ENCODE measurements at regions not wholly inside any gene's neighbourhood (a gene's known extent, or its start where the extent isn't known, plus 50 kb on each side); places are given as distances from the start of the nearest gene placed in this dataset.

GRCh38 chr11:23280088-23280487, 419.8 kb upstream of the CCDC179 start:
- H3K4me3 ChIP-seq (ENCODE audit: control insufficient read depth in 2 of 3, extremely low read depth in 1 of 3, insufficient read depth in 2 of 3, low read depth in 1 of 3, low read length in 3 of 3), result no peak overlapping the region
- H2AFZ ChIP-seq (ENCODE audit: control insufficient read depth, low read length), result no peak overlapping the region
- no peak overlapping the region for H3K27ac ChIP-seq (ENCODE audit: control insufficient read depth, insufficient read depth, low read length)
- no peaks in the 10 kb centered on the region for H3K4me1 ChIP-seq (ENCODE audit: control insufficient read depth, extremely low read depth, insufficient read depth, low read length)
- H3K9me3 ChIP-seq (ENCODE audit: control insufficient read depth, low read depth, low read length), result no peaks in the 10 kb centered on the region
- TF ChIP-seq, protein P1, sequence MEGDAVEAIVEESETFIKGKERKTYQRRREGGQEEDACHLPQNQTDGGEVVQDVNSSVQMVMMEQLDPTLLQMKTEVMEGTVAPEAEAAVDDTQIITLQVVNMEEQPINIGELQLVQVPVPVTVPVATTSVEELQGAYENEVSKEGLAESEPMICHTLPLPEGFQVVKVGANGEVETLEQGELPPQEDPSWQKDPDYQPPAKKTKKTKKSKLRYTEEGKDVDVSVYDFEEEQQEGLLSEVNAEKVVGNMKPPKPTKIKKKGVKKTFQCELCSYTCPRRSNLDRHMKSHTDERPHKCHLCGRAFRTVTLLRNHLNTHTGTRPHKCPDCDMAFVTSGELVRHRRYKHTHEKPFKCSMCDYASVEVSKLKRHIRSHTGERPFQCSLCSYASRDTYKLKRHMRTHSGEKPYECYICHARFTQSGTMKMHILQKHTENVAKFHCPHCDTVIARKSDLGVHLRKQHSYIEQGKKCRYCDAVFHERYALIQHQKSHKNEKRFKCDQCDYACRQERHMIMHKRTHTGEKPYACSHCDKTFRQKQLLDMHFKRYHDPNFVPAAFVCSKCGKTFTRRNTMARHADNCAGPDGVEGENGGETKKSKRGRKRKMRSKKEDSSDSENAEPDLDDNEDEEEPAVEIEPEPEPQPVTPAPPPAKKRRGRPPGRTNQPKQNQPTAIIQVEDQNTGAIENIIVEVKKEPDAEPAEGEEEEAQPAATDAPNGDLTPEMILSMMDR (optimal IDR thresholded peaks at IDR 0.05 in 1 of 3, IDR thresholded peaks at IDR 0.05 in 1 of 3, conservative IDR thresholded peaks at IDR 0.05 in 1 of 3; ENCODE audit: extremely low read depth in 1 of 3, insufficient read depth in 2 of 3, low read length in 3 of 3), result no peak
- no peaks in the 10 kb centered on the region for H3K36me3 ChIP-seq (ENCODE audit: control insufficient read depth in 2 of 2, extremely low read depth in 1 of 2, insufficient read depth in 2 of 2, low read length in 2 of 2)
- FAIRE-seq (no peak), DNase-seq (ENCODE audit: low read depth, low spot score) (no peak)
- H3K4me2 ChIP-seq (ENCODE audit: control insufficient read depth, extremely low read depth, insufficient read depth, low read depth, low read length), result no peak overlapping the region
- no peaks in the 10 kb centered on the region for H3K79me2 ChIP-seq (ENCODE audit: control insufficient read depth, insufficient read depth, low read length)
- H4K20me1 ChIP-seq (ENCODE audit: control insufficient read depth, extremely low read depth, insufficient read depth, low read length), result no peaks in the 10 kb centered on the region
- H3K9ac ChIP-seq (ENCODE audit: control insufficient read depth, extremely low read depth, insufficient read depth, low read length), result no peak overlapping the region
- H3K9me1 ChIP-seq (ENCODE audit: control insufficient read depth, extremely low read depth, insufficient read depth, low read length), result no peaks in the 10 kb centered on the region
- dilution Hi-C loops (cut with MboI; ENCODE audit: extremely low pct_ligation_motif_present, low sequenced_read_pairs), result no loop called here
- no peaks in the 10 kb centered on the region for H3K27me3 ChIP-seq (ENCODE audit: control insufficient read depth, extremely low read depth, insufficient read depth, low read length)

- TF ChIP-seq, protein P1 (optimal IDR thresholded peaks at IDR 0.05 in 1 of 3, IDR thresholded peaks at IDR 0.05 in 1 of 3, conservative IDR thresholded peaks at IDR 0.05 in 1 of 3; ENCODE audit: extremely low read depth in 1 of 3, insufficient read depth in 2 of 3, low read length in 3 of 3), result no peak
- no peak for TF ChIP-seq EZH2 (IDR thresholded peaks at IDR 0.05; ENCODE audit: low read length)
- Histone ChIP-seq H3K27me3 (ENCODE audit: control insufficient read depth, extremely low read depth, insufficient read depth, low read length) (no peaks in the 10 kb centered on the region), H3K27ac (ENCODE audit: control insufficient read depth, insufficient read depth, low read length) (no peak overlapping the region), H2AFZ (ENCODE audit: control insufficient read depth, low read length) (no peak overlapping the region), H3K36me3 (ENCODE audit: control insufficient read depth in 2 of 2, extremely low read depth in 1 of 2, insufficient read depth in 2 of 2, low read length in 2 of 2) (no peaks in the 10 kb centered on the region), H3K4me3 (ENCODE audit: control insufficient read depth in 2 of 3, extremely low read depth in 1 of 3, insufficient read depth in 2 of 3, low read depth in 1 of 3, low read length in 3 of 3) (no peak overlapping the region), H3K4me2 (ENCODE audit: control insufficient read depth, extremely low read depth, insufficient read depth, low read depth, low read length) (no peak overlapping the region), H3K9me3 (ENCODE audit: control insufficient read depth, low read depth, low read length) (no peaks in the 10 kb centered on the region), H3K9ac (ENCODE audit: control insufficient read depth, extremely low read depth, insufficient read depth, low read length) (no peak overlapping the region), H4K20me1 (ENCODE audit: control insufficient read depth, extremely low read depth, insufficient read depth, low read length) (no peaks in the 10 kb centered on the region), H3K4me1 (ENCODE audit: control insufficient read depth, extremely low read depth, insufficient read depth, low read length) (no peaks in the 10 kb centered on the region), H3K9me1 (ENCODE audit: control insufficient read depth, extremely low read depth, insufficient read depth, low read length) (no peaks in the 10 kb centered on the region), H3K79me2 (ENCODE audit: control insufficient read depth, insufficient read depth, low read length) (no peaks in the 10 kb centered on the region)
- FAIRE-seq (no peak), DNase-seq (ENCODE audit: low read depth, low spot score) (no peak)
- dilution Hi-C loops (cut with MboI; ENCODE audit: extremely low pct_ligation_motif_present, low sequenced_read_pairs), result no loop called here
These were observed 423.4 kb upstream of the CCDC179 start for GRCh38 chr11:23283666-23284065.
